ENCODE measurements at regions not wholly inside any gene's neighbourhood (a gene's known extent, or its start where the extent isn't known, plus 50 kb on each side); places are given as distances from the start of the nearest gene placed in this dataset.

DNA sequence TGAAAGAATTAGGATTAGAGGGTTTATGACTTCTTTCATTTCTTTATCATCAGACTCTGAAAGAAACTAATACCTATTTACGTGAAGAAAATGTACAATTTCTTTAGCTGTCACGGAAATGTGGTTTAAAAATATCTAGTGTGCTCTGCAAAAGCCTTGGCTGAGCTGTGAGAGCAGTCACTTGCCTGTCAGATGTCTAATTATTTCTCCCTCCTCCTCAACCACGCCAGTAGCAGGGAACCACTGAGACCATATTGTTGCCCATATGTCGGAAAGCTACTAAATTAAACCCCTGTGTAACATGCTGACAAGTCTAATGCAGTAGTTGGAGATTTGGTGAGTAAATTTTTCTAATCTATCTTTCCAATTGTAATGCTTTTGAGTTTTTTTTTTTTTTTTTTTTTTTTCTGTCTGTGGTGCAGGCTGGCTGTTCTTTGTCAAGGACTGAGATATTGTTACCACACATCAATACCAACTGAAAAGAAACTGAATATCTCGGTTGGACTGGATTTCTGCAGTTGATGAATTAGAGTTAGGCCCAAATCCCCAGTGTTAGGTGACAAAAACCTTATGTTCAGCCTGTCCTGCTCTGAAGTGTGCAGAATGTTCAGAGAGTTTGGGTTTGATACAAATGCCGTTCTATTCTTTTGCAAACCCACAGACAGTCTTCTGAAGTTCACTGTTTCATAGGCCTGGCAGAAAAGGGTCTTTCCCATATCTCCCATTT is 302.9 kb upstream of the SYNCRIP start:
- Histone ChIP-seq H3K4me3 (no peak overlapping the region), H3K27ac (no peak overlapping the region)
- TF ChIP-seq, protein P1, sequence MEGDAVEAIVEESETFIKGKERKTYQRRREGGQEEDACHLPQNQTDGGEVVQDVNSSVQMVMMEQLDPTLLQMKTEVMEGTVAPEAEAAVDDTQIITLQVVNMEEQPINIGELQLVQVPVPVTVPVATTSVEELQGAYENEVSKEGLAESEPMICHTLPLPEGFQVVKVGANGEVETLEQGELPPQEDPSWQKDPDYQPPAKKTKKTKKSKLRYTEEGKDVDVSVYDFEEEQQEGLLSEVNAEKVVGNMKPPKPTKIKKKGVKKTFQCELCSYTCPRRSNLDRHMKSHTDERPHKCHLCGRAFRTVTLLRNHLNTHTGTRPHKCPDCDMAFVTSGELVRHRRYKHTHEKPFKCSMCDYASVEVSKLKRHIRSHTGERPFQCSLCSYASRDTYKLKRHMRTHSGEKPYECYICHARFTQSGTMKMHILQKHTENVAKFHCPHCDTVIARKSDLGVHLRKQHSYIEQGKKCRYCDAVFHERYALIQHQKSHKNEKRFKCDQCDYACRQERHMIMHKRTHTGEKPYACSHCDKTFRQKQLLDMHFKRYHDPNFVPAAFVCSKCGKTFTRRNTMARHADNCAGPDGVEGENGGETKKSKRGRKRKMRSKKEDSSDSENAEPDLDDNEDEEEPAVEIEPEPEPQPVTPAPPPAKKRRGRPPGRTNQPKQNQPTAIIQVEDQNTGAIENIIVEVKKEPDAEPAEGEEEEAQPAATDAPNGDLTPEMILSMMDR (IDR thresholded peaks at IDR 0.05), result no peak
- DNase-seq (ENCODE audit: low spot score), result no peak

DNA sequence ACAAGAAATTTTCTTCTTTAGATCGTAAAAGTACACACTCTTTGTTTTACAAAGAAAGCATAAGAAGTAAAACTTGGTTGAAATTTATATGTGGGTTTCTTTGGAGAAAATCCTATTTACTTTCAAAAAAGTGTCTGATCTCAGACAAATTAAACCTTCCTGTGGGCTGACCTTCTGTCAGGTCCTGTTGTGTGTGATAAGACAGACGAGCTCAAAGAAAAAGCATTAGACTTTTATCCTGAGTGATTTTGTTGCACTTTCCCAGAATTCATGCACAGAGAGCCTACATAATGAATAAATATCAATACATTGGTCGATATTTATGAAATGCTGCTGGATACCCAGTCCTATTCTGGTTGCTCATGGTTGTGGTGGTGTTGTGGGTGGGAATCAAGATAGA is 302.1 kb upstream of the SYNCRIP start:
- no peak overlapping the region for H3K27ac ChIP-seq
- TF ChIP-seq, protein P1 (IDR thresholded peaks at IDR 0.05), result no peak
- DNase-seq (ENCODE audit: low spot score), result no peak
- H3K4me3 ChIP-seq, result no peak overlapping the region

DNA sequence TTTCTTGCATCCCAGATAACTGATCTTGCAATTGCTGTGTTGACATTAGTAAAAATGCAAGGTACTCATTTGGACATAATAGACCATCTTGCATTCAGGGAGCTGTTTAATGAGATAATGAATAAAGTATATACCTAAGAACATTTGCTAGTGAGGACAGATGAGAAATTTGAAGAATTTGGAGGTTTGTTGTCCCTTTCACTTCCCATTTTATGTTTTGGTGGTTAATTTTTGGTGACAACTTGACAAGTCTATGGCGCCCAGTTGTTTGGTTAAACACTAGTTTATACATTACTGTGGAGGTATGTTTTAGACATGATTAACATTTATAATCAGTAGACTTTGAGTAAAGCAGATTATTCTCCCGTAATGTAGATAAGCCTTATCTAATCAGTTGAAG is 300.2 kb upstream of the SYNCRIP start:
- Histone ChIP-seq H3K27ac (no peak overlapping the region), H3K4me3 (no peak overlapping the region)
- TF ChIP-seq, protein P1 (IDR thresholded peaks at IDR 0.05), result no peak
- no peak for DNase-seq (ENCODE audit: low spot score)

DNA sequence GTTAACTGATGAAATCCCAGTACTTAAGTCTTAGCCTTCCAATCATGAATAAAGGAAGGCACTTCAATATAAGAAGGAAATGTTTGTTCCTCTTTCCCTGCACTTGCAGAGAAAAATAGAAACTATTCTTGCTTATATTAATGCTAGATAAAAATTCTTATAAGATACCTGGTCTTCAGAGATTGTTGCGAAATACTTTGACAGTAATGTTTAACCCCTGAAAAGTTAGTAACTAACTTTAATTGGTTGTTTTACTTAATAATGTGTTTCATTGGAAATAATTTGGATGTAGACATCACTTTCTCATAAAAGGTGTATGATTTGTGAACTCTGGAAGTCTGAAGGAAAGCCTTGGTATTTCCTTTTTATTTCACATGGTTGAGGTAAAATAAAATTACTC is 294.2 kb upstream of the SYNCRIP start:
- DNase-seq (ENCODE audit: low spot score), result no peak
- H3K27ac ChIP-seq, result no peak overlapping the region
- TF ChIP-seq, protein P1 (IDR thresholded peaks at IDR 0.05), result no peak

DNA sequence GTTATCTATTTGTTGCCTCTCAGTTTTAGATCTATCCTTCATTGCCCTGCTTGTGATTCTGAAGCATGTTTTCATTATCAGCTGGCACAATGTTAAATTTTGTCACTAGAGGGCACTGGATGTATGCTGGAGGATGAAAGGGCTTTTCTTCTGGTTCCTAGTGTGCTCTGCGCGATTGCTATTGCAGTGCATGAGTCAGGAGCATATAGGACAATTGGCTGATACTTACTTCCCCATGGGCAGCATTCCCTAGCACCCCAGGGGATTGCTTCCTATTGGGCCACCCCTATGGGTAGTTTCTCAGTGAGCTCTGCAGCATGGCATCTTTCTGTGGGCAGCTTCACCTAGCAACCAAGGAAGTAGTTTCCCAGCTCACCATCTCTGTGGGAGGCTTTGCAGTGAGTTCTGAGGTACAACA is 280.3 kb upstream of the SYNCRIP start:
- no peak for DNase-seq (ENCODE audit: low spot score)
- Histone ChIP-seq H3K27ac (no peak overlapping the region), H3K4me3 (no peak overlapping the region)
- TF ChIP-seq, protein P1 (IDR thresholded peaks at IDR 0.05), result peak; percentile 64

More for the DNA sequence above, 294.2 kb upstream of the SYNCRIP start:
- no peak overlapping the region for H3K4me3 ChIP-seq

DNA sequence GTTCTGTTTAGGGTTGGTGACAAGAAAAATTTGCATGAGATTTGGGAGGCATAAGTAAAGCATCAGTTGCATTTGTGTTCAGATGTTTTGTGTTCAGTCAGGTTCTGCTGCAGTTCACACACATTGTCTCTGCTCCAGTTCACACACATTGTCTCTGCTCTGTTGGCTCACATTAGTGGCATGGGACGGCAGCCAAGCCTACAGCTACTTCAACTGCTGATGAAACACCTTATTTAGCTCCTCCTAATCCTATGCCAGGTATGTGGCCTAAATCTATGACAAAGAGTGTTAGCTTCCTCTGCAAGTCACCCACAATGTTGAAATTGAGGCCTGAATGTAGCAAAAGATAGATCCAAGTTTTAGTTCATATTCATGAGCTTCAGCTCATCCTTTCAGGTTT is 278.1 kb upstream of the SYNCRIP start:
- no peak for DNase-seq (ENCODE audit: low spot score)
- Histone ChIP-seq H3K4me3 (no peak overlapping the region), H3K27ac (no peak overlapping the region)
- TF ChIP-seq, protein P1 (IDR thresholded peaks at IDR 0.05), result no peak

DNA sequence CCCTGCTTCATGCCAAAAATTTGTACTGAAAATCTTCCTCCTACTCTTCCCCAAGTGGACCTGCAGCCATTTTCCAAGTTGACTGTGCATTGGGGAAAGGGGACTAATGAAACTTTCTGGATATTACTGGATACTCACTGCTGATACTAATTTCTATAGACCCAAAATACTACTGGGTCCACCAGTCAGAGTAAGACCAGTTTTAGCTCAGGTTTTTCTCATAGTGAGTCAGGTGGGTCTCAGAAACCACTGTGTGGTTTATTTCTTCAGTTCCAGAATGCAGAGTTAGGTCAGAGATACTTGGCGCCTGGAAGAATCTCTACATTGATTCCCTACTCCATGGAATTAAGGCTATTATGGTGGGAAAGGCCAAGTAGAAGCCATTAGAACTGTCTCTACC is 274.8 kb upstream of the SYNCRIP start:
- H3K4me3 ChIP-seq, result no peak overlapping the region
- TF ChIP-seq, protein P1 (IDR thresholded peaks at IDR 0.05), result no peak
- no peak overlapping the region for H3K27ac ChIP-seq
- DNase-seq (ENCODE audit: low spot score), result no peak
